H1 (cell line): ENCODE measurements at regions not wholly inside any gene's neighbourhood (a gene's known extent, or its start where the extent isn't known, plus 50 kb on each side); places are given as distances from the start of the nearest gene placed in this dataset.

Experiments used
- CHD2 ChIP-seq: IDR thresholded peaks from 2 replicates; pipeline ENCODE4 v1.6.1; 2012; ENCODE audit warnings: low read length, improper control_type of control experiment
- KDM1A ChIP-seq: fragments of 200-600, 300-600 bp; sonication (generic); IDR thresholded peaks from 2 replicates; pipeline ENCODE4 v1.7.1; 2016; ENCODE audit warnings: mild to moderate bottlenecking, low read length, borderline replicate concordance
- MAX ChIP-seq: IDR thresholded peaks from 2 replicates; pipeline ENCODE4 v1.6.1; 2012; ENCODE audit warnings: inconsistent platforms
- SUZ12 ChIP-seq: fragments of 200-600 bp; sonication (generic); IDR thresholded peaks from 2 replicates; pipeline ENCODE4 v1.6.1; 2012; ENCODE audit warnings: mild to moderate bottlenecking, inconsistent platforms, low read length, moderate library complexity, mixed read lengths

GRCh38 chr3:144496141-144496835 lies 524.7 kb downstream of the DIPK2A start (continued):
- TF ChIP-seq SUZ12 = no peak
- no peak for TF ChIP-seq MAX
- TF ChIP-seq KDM1A = no peak
- no peak for TF ChIP-seq CHD2
- TF ChIP-seq, all 59 proteins: peak for 0
